Osteoblast (primary cell): ENCODE measurements at regions not wholly inside any gene's neighbourhood (a gene's known extent, or its start where the extent isn't known, plus 50 kb on each side); places are given as distances from the start of the nearest gene placed in this dataset.

Experiments
- DNase-seq: peaks from one replicate; pipeline ENCODE4 v3.0.0; 2011; ENCODE audit warnings: low spot score, mixed read lengths; ENCODE audit not compliant: insufficient read length; ENCODE audit errors: missing footprints
- H2AFZ ChIP-seq: 2 replicates; pipeline ENCODE4 v1.6.0; 2011; ENCODE audit warnings: mild to moderate bottlenecking, low read length
- H3K27ac ChIP-seq: 2 replicates; pipeline ENCODE4 v1.5.1; 2011; ENCODE audit warnings: mild to moderate bottlenecking, low read depth, low read length, moderate library complexity
- H3K27me3 ChIP-seq: 2 replicates; pipeline ENCODE4 v1.6.0; 2012; ENCODE audit warnings: mild to moderate bottlenecking, control low read depth, inconsistent platforms, low read length, moderate library complexity; ENCODE audit not compliant: insufficient read depth
- H3K36me3 ChIP-seq: 2 replicates; pipeline ENCODE4 v1.5.1; 2011; ENCODE audit warnings: mild to moderate bottlenecking, low read length, control low read depth, moderate library complexity; ENCODE audit not compliant: insufficient read depth
- H3K4me1 ChIP-seq: 2 replicates; pipeline ENCODE4 v1.5.1; 2011; ENCODE audit warnings: mild to moderate bottlenecking, low read length, control low read depth, moderate library complexity; ENCODE audit not compliant: insufficient read depth
- H3K4me2 ChIP-seq: 2 replicates; pipeline ENCODE4 v1.6.0; 2011; ENCODE audit warnings: mild to moderate bottlenecking, low read length; ENCODE audit not compliant: insufficient read depth
- H3K4me3 ChIP-seq: fragments of 200-600 bp; sonication (generic); 3 replicates; pipeline ENCODE4 v1.5.1; 2012; ENCODE audit warnings: mild to moderate bottlenecking, low read length, inconsistent platforms; ENCODE audit not compliant: insufficient read depth
- H3K79me2 ChIP-seq: 2 replicates; pipeline ENCODE4 v1.6.0; 2012; ENCODE audit warnings: mild to moderate bottlenecking, low read length, control low read depth, inconsistent platforms; ENCODE audit not compliant: insufficient read depth
- H3K9me3 ChIP-seq: 2 replicates; pipeline ENCODE4 v1.5.1; 2011; ENCODE audit warnings: low read depth, low read length, control low read depth
- H4K20me1 ChIP-seq: 2 replicates; pipeline ENCODE4 v1.6.0; 2012; ENCODE audit warnings: mild to moderate bottlenecking, low read length, control low read depth; ENCODE audit not compliant: insufficient read depth
- TF ChIP-seq, protein P1 (sequence below): IDR thresholded peaks from 2 replicates; pipeline ENCODE4 v1.5.1; 2011; ENCODE audit warnings: mild to moderate bottlenecking, low read depth, low read length, moderate library complexity; ENCODE audit errors: extremely low read depth

DNA sequence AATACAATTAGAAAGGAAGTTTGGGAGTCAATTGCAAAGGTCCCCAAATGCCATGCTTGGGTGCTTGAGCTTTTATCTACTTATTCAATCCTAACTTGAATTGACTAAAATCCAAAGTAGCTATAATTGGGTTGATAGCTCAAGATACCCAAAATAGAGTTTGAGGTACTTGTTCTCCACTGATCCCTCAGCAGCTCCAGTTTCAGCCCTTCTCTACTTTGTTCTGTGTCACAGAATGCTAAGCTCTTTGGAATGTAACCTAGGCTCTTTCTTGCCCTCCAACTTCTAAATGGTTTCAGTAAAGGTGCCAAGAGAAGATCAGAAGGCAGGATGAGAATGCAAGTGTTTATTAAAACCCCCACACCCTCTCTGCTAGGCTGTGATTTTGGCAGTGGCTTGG is 251.4 kb upstream of the CLEC14A start:
- Histone ChIP-seq H3K36me3 (no peaks in the 10 kb centered on the region), H3K27ac (no peak overlapping the region), H3K4me3 (no peak overlapping the region), H3K4me1 (no peaks in the 10 kb centered on the region), H3K4me2 (no peak overlapping the region), H3K27me3 (no peaks in the 10 kb centered on the region), H4K20me1 (no peaks in the 10 kb centered on the region), H3K79me2 (no peaks in the 10 kb centered on the region), H2AFZ (no peak overlapping the region), H3K9me3 (no peaks in the 10 kb centered on the region)
- DNase-seq, result no peak
- TF ChIP-seq, protein P1, sequence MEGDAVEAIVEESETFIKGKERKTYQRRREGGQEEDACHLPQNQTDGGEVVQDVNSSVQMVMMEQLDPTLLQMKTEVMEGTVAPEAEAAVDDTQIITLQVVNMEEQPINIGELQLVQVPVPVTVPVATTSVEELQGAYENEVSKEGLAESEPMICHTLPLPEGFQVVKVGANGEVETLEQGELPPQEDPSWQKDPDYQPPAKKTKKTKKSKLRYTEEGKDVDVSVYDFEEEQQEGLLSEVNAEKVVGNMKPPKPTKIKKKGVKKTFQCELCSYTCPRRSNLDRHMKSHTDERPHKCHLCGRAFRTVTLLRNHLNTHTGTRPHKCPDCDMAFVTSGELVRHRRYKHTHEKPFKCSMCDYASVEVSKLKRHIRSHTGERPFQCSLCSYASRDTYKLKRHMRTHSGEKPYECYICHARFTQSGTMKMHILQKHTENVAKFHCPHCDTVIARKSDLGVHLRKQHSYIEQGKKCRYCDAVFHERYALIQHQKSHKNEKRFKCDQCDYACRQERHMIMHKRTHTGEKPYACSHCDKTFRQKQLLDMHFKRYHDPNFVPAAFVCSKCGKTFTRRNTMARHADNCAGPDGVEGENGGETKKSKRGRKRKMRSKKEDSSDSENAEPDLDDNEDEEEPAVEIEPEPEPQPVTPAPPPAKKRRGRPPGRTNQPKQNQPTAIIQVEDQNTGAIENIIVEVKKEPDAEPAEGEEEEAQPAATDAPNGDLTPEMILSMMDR, result no peak

DNA sequence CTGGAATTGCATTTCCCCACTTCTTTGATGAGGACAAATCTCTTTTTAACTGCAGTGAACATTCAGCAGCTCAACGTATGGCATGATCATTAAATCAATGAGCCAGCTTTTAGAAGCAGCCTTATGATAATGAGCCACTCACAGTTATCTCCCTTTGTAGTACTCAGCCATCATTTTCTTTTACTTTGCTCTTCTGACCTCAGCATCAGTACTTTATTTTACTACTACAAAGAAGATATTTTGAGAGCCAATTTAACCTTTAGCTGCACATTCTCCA is 250.0 kb upstream of the CLEC14A start:
- Histone ChIP-seq H2AFZ (no peak overlapping the region), H3K36me3 (no peaks in the 10 kb centered on the region), H3K4me2 (no peak overlapping the region), H3K27ac (no peak overlapping the region), H3K79me2 (no peaks in the 10 kb centered on the region), H4K20me1 (no peaks in the 10 kb centered on the region), H3K9me3 (no peaks in the 10 kb centered on the region), H3K4me1 (no peaks in the 10 kb centered on the region), H3K27me3 (no peaks in the 10 kb centered on the region), H3K4me3 (no peak overlapping the region)
- TF ChIP-seq, protein P1, result no peak
- no peak for DNase-seq

DNA sequence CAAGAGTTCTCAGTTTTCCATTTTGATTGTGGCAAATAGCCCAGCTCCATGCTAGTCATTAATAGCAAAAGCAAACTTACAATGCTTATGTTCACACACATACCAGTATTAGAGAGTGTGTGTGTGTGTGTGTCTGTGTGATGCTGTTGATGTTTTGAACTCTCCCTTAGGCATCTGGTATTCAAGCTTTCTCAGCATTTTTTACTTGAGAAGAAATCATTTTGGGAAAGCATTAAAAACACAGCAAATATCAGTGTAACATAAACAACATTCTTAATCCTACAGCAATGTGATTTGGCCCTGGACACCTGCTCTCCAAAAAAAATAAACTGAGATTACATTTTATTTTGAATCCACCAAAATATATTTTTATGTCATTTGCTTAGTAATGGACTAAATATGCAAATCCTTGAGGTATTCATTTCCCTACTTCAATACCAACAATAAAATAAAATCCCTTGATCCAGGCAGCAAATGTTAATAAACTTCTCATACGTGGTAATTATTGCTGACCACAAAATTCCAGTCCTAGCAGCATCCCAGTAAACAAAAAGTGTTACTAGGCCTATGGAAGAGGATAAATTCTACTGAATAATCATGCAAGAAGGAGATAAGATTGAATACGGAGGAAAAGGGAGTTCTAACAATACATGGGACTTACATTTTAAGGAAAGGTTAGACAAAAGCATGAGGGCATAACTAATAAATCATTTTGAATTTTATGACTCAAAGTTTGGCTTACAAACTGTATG is 249.5 kb upstream of the CLEC14A start:
- Histone ChIP-seq H3K4me2 (no peak overlapping the region), H3K27me3 (no peaks in the 10 kb centered on the region), H3K9me3 (no peaks in the 10 kb centered on the region), H4K20me1 (no peaks in the 10 kb centered on the region), H3K36me3 (no peaks in the 10 kb centered on the region), H3K4me1 (no peaks in the 10 kb centered on the region), H3K4me3 (no peak overlapping the region), H2AFZ (no peak overlapping the region), H3K79me2 (no peaks in the 10 kb centered on the region), H3K27ac (no peak overlapping the region)
- no peak for DNase-seq
- TF ChIP-seq, protein P1, result no peak

DNA sequence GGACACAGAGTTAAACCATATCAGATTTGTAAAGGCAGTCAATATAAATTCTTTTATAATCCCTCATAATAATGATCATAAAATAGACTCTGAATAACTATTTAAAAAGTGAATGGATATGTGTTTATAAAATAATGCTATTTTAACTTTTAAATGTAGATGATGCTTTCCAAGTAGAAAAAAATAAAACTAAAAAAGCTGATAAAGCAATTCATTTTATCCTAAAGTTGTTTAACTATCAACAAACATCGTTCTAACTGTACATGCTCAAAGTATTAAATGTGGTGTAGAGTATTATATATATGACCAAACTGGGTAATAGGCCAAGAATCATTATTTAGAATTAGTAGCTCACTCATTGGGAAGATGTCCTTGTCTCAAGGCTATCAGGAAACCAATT is 248.3 kb upstream of the CLEC14A start:
- Histone ChIP-seq H3K79me2 (no peaks in the 10 kb centered on the region), H3K27ac (no peak overlapping the region), H3K9me3 (no peaks in the 10 kb centered on the region), H4K20me1 (no peaks in the 10 kb centered on the region), H3K27me3 (no peaks in the 10 kb centered on the region), H3K4me3 (no peak overlapping the region), H3K36me3 (no peaks in the 10 kb centered on the region), H3K4me1 (no peaks in the 10 kb centered on the region), H2AFZ (no peak overlapping the region), H3K4me2 (no peak overlapping the region)
- DNase-seq, result no peak
- TF ChIP-seq, protein P1, result no peak
